Activated CD4-positive, alpha-beta T cell treated with anti-CD3 and anti-CD28 coated beads for 36 hours (primary cell): ENCODE measurements at regions not wholly inside any gene's neighbourhood (a gene's known extent, or its start where the extent isn't known, plus 50 kb on each side); places are given as distances from the start of the nearest gene placed in this dataset.
A peak's percentile ranks its signal among the peaks of the same experiment; 100 is the strongest.

Experiments
- ATAC-seq: fragments of 200-7000 bp; cut with Tn5 transposase; one replicate; pipeline ENCODE4 v1.10.0; 2021; ENCODE audit warnings: mild to moderate bottlenecking, moderate library complexity
- CTCF ChIA-PET: fragments of 350-600 bp; sonication (Branson Sonifier 250); formaldehyde crosslinking; loops from one replicate; lab custom pipeline; 2021; ENCODE audit warnings: antibody characterized with exemption; lab: Charles Lee
- POLR2A ChIA-PET: fragments of 350-600 bp; sonication (Branson Sonifier 250); formaldehyde crosslinking; loops from one replicate; lab custom pipeline; 2021; ENCODE audit warnings: antibody characterized with exemption, inconsistent platforms; lab: Charles Lee
- DNase-seq: peaks from one replicate; pipeline ENCODE4 v3.0.0-alpha.2; 2020
- H3K27ac Mint-ChIP-seq: one replicate; pipeline ENCODE4 v1.8.0; 2021; ENCODE audit warnings: mixed read lengths
- H3K27me3 Mint-ChIP-seq: one replicate; pipeline ENCODE4 v1.8.0; 2021; ENCODE audit warnings: mixed read lengths
- H3K36me3 Mint-ChIP-seq: one replicate; pipeline ENCODE4 v1.8.0; 2021; ENCODE audit warnings: low read depth, mixed read lengths
- H3K4me1 Mint-ChIP-seq: one replicate; pipeline ENCODE4 v1.8.0; 2021; ENCODE audit warnings: mixed read lengths
- H3K4me3 Mint-ChIP-seq: one replicate; pipeline ENCODE4 v1.8.0; 2021; ENCODE audit warnings: mild to moderate bottlenecking, moderate library complexity, mixed read lengths
- H3K9me3 Mint-ChIP-seq: one replicate; pipeline ENCODE4 v1.8.0; 2021; ENCODE audit warnings: low read depth, mixed read lengths
- intact Hi-C, 2 experiments: fragments of 100-400 bp; cut with DNase I in 1 of 2; cut with micrococcal nuclease in 1 of 2; formaldehyde crosslinking; loops; one replicate each; pipeline versions ENCODE4 v1.14.2 to v1.15.1; 2022 to 2024; cut with DNase I, micrococcal nuclease

GRCh38 chr14:98816720-98817119 lies 455.3 kb downstream of the BCL11B start:
- Mint-ChIP-seq H3K27ac (no peak overlapping the region), H3K36me3 (no peaks in the 10 kb centered on the region), H3K4me3 (no peak overlapping the region), H3K27me3 (no peaks in the 10 kb centered on the region), H3K9me3 (no peaks in the 10 kb centered on the region), H3K4me1 (no peaks in the 10 kb centered on the region)
- ATAC-seq (no peak), DNase-seq (no peak)
- intact Hi-C loops: no loop called here
- POLR2A ChIA-PET: no interaction called here
- CTCF ChIA-PET: interaction anchor here (1.1 kb wide), 1 partner anchor 14 kb away, joined by 3 read pairs; no protein-coding TSS in a partner anchor

GRCh38 chr14:98819132-98819866 lies 452.7 kb downstream of the BCL11B start:
- ChIA-PET CTCF (no interaction called here), POLR2A (no interaction called here)
- no peaks in the 10 kb centered on the region for H3K4me1 Mint-ChIP-seq
- no peaks in the 10 kb centered on the region for H3K27me3 Mint-ChIP-seq
- no peak for ATAC-seq
- H3K36me3 Mint-ChIP-seq: no peaks in the 10 kb centered on the region
- H3K4me3 Mint-ChIP-seq: no peak overlapping the region
- no peaks in the 10 kb centered on the region for H3K9me3 Mint-ChIP-seq
- intact Hi-C loops: no loop called here
- no peak for DNase-seq
- no peak overlapping the region for H3K27ac Mint-ChIP-seq

DNA sequence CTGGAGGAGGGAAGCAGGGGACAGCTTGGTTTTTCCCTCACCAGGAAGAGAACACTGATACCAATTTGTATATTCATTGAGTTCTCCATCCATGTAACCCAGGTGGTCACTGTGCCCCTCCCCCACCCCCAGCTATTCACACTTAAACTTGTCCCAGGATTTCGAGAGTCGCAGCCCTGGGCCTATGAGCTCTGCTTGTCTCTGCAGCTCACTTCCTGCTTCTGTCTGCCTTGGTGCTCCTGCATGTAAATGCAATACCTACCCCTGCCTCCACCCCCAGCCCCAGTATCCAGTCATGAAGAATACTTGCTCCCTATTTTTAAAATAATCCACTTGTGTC lies 452.2 kb downstream of the BCL11B start:
- no peak for ATAC-seq
- POLR2A ChIA-PET: no interaction called here
- H3K27ac Mint-ChIP-seq: no peak overlapping the region
- intact Hi-C loops: no loop called here
- no peak overlapping the region for H3K4me3 Mint-ChIP-seq
- CTCF ChIA-PET: no interaction called here
- no peaks in the 10 kb centered on the region for H3K36me3 Mint-ChIP-seq
- no peaks in the 10 kb centered on the region for H3K4me1 Mint-ChIP-seq
- DNase-seq: no peak
- no peaks in the 10 kb centered on the region for H3K9me3 Mint-ChIP-seq
- no peaks in the 10 kb centered on the region for H3K27me3 Mint-ChIP-seq

DNA sequence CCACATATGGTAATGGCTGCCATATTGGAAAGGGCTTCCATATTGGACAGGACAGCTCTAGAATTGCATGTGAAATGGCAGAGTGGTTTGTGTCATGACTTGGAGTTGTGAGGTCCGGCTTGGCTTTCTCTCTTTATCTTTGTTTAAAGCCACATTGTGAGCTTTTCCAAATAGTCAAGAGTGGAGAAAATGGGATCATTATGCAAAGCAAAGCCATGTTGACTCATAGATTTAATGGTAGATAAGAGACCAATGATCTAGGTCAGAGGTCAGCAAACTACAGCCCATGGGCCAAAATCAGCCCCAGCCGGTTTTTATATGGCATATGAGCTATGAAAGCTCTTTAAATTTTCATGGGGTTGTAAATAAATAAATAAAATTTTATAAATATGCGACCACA lies 449.1 kb downstream of the BCL11B start:
- Mint-ChIP-seq H3K4me1 (peaks cover 12% of the 10 kb centered on the region), H3K9me3 (no peaks in the 10 kb centered on the region), H3K27ac (no peak overlapping the region), H3K36me3 (no peaks in the 10 kb centered on the region), H3K27me3 (no peaks in the 10 kb centered on the region), H3K4me3 (no peak overlapping the region)
- POLR2A ChIA-PET: no interaction called here
- DNase-seq: no peak
- intact Hi-C loops: no loop called here
- CTCF ChIA-PET: no interaction called here
- ATAC-seq: no peak

DNA sequence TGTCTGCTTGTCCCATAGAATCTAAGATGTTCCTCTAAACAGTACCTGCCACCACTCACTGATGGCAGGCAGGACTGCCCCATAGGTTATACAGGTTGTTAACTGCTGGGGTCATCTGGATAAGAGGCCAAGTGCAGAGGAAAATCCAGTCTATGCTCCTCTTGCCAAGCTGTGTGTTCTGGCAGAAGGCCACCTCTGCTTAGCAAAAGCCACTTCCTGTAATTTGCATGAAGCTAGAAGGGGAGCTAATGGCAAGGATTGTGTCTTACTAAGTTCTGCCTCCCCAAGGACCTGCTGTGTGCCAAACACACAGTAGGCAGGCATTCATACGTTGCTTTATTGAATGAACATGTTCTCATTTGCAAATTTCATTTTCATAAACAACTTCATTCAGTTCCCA lies 445.4 kb downstream of the BCL11B start:
- Mint-ChIP-seq H3K4me1 (peaks cover 12% of the 10 kb centered on the region), H3K27ac (no peak overlapping the region), H3K27me3 (no peaks in the 10 kb centered on the region), H3K4me3 (no peak overlapping the region), H3K36me3 (no peaks in the 10 kb centered on the region), H3K9me3 (no peaks in the 10 kb centered on the region)
- intact Hi-C loops: no loop called here
- no peak for ATAC-seq
- CTCF ChIA-PET: no interaction called here
- DNase-seq: no peak
- POLR2A ChIA-PET: no interaction called here

DNA sequence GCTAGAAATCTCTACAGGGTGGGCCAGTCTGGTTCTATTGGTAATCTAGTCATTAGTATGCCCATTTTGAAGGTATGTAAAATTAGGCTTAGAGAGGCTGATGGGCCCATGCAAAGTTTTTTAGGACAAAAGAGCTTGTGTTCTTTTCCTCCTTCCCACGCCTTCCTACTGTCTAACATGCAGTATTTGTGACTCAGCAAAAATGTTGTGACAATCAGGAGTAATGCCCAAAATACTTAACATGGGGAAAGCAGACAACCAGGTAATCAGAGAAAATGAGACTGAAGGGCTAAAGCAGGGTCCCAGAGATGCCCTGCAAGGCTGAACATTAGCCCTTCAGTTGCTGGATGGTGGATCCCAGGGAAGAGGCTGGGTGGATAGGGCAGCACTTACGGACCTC lies 437.9 kb downstream of the BCL11B start:
- Mint-ChIP-seq H3K27ac (no peak overlapping the region), H3K4me1 (no peaks in the 10 kb centered on the region), H3K36me3 (no peaks in the 10 kb centered on the region), H3K9me3 (no peaks in the 10 kb centered on the region), H3K4me3 (no peak overlapping the region), H3K27me3 (no peaks in the 10 kb centered on the region)
- CTCF ChIA-PET: interaction anchor here (0.5 to 0.6 kb wide), 2 partner anchors 55 to 811 kb away, joined by 3 to 4 read pairs; no protein-coding TSS in a partner anchor
- no peak for ATAC-seq
- DNase-seq: no peak
- POLR2A ChIA-PET: no interaction called here
- intact Hi-C loops: no loop called here

- DNase-seq: no peak
- ATAC-seq: peak; percentile 36
- H3K4me3 Mint-ChIP-seq: no peak overlapping the region
- CTCF ChIA-PET: no interaction called here
- intact Hi-C loops: no loop called here
- no peaks in the 10 kb centered on the region for H3K9me3 Mint-ChIP-seq
- H3K27me3 Mint-ChIP-seq: no peaks in the 10 kb centered on the region
- no peaks in the 10 kb centered on the region for H3K4me1 Mint-ChIP-seq
- POLR2A ChIA-PET: no interaction called here
- no peaks in the 10 kb centered on the region for H3K36me3 Mint-ChIP-seq
- no peak overlapping the region for H3K27ac Mint-ChIP-seq
These were observed 436.8 kb downstream of the BCL11B start for GRCh38 chr14:98835051-98835824.

DNA sequence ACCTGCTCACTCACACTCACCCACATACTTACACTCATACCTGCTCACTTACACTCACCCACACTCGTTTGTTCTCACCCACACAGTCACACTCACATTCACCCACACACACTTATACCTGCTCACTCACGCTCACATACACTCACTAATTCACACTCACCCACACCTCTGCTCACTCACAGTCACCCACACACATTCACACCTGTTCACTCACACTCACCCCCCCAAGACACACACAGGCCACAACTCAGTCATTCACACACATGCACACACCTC lies 436.2 kb downstream of the BCL11B start:
- no peaks in the 10 kb centered on the region for H3K9me3 Mint-ChIP-seq
- H3K27ac Mint-ChIP-seq: no peak overlapping the region
- no peaks in the 10 kb centered on the region for H3K36me3 Mint-ChIP-seq
- DNase-seq: no peak
- H3K4me1 Mint-ChIP-seq: no peaks in the 10 kb centered on the region
- intact Hi-C loops: no loop called here
- H3K4me3 Mint-ChIP-seq: no peak overlapping the region
- no peak for ATAC-seq
- CTCF ChIA-PET: no interaction called here
- POLR2A ChIA-PET: no interaction called here
- H3K27me3 Mint-ChIP-seq: no peaks in the 10 kb centered on the region

DNA sequence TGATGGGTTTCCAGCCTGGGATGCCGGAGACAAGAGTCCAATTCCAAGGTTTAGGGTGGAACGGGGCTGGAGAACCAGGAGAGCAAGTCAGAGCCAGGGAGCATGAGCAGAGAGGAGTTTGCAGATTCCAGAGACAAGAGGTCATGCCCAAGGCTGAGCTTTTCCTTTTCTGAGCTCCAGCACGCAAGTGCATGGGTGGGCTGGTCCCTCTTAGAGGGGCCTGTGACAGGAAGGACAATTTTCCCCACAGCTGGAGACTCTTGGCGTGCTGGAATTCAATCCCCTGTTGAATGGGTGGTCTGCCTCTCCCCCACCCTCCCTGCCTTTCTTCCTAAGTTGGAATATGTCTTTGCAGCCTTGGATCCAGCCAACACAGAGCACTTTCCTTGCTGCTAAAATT lies 431.9 kb downstream of the BCL11B start:
- no peak overlapping the region for H3K27ac Mint-ChIP-seq
- H3K9me3 Mint-ChIP-seq: no peaks in the 10 kb centered on the region
- DNase-seq (no peak), ATAC-seq (no peak)
- no peaks in the 10 kb centered on the region for H3K27me3 Mint-ChIP-seq
- no peaks in the 10 kb centered on the region for H3K36me3 Mint-ChIP-seq
- no peak overlapping the region for H3K4me3 Mint-ChIP-seq
- ChIA-PET POLR2A (no interaction called here), CTCF (no interaction called here)
- peaks cover 6% of the 10 kb centered on the region for H3K4me1 Mint-ChIP-seq
- intact Hi-C loops: no loop called here

DNA sequence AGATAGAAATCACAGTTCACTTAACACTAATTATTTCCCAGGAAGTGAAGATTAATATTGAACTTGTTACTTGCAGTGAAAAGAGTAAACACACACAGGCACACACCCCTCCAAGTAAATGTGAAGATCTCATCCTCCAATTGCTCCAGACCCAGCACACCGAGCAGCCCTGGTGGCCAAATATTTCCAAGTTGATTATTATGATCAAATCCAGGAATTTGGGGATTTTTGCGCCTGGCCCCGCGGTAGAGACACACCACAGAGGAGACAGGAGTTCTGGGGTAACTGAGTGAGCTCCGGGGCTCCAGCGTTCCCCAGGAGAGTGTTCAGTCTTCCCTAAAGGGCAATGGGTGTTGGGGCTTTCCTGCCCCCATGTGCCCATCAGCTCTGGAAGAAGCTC lies 431.5 kb downstream of the BCL11B start:
- no peak for ATAC-seq
- H3K27me3 Mint-ChIP-seq: no peaks in the 10 kb centered on the region
- intact Hi-C loops: no loop called here
- H3K4me1 Mint-ChIP-seq: peaks cover 6% of the 10 kb centered on the region
- POLR2A ChIA-PET: no interaction called here
- H3K36me3 Mint-ChIP-seq: no peaks in the 10 kb centered on the region
- no peaks in the 10 kb centered on the region for H3K9me3 Mint-ChIP-seq
- DNase-seq: no peak
- CTCF ChIA-PET: no interaction called here
- no peak overlapping the region for H3K4me3 Mint-ChIP-seq
- H3K27ac Mint-ChIP-seq: no peak overlapping the region

DNA sequence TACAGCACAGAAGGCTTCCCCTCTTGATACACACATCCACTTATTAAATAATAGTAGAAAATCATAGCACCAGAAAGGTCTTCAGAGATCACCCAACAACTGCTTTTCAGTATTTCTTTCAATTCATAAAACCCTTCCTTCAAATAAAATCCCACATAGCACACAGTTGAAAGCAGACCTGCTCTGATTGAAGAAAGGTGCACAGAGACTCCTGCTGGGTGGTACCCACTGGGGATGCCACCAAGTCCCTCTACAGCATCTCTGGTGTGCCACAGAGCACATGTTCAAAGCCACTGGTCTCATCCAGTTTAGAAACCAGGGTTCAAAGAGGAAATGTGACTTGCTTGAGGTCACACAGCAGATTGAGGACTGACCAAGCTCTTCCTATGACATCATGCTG lies 427.5 kb downstream of the BCL11B start:
- no peak overlapping the region for H3K27ac Mint-ChIP-seq
- CTCF ChIA-PET: no interaction called here
- no peaks in the 10 kb centered on the region for H3K9me3 Mint-ChIP-seq
- DNase-seq (no peak), ATAC-seq (no peak)
- H3K36me3 Mint-ChIP-seq: no peaks in the 10 kb centered on the region
- intact Hi-C loops: no loop called here
- peaks cover 6% of the 10 kb centered on the region for H3K4me1 Mint-ChIP-seq
- H3K4me3 Mint-ChIP-seq: no peak overlapping the region
- POLR2A ChIA-PET: no interaction called here
- H3K27me3 Mint-ChIP-seq: no peaks in the 10 kb centered on the region
